GM18868 (cell line): ENCODE measurements at regions not wholly inside any gene's neighbourhood (a gene's known extent, or its start where the extent isn't known, plus 50 kb on each side); places are given as distances from the start of the nearest gene placed in this dataset.

Source experiments
- ATAC-seq: cut with Tn5 transposase; IDR thresholded peaks from one replicate; pipeline ENCODE4 v1.9.1; 2021; ENCODE audit warnings: mild to moderate bottlenecking, moderate library complexity; ENCODE audit not compliant: unreplicated experiment

DNA sequence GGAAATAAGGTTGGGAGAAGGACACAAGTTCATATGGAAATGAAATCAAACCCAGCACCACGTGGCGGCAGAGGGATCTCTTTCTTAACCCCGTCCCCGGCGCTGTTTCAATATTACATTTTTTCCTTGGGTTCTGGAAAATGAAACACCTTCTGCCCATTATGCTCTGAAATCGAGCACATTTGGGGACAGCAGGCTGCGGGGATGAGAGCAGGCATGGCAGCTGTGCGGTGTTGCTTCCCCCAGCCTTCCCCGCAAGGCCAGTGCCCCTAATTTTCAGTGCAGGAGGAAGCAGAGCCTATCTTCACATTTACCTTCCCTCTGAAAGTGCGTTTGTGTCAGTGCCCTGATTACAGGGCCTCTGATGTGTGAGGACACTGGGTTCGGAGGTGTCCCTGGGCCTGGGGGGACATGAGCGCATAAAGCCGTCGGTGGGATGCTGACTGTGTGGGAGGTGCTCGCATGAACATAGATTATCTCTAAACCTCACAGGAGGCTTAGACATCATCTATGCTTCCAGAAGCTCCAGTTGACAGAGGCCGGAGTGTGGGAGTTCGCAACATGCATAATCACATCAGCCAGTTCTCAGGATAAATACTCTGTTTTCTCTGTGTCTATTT, 921.3 kb downstream of the BRD1 start:
- ATAC-seq: no peak

DNA sequence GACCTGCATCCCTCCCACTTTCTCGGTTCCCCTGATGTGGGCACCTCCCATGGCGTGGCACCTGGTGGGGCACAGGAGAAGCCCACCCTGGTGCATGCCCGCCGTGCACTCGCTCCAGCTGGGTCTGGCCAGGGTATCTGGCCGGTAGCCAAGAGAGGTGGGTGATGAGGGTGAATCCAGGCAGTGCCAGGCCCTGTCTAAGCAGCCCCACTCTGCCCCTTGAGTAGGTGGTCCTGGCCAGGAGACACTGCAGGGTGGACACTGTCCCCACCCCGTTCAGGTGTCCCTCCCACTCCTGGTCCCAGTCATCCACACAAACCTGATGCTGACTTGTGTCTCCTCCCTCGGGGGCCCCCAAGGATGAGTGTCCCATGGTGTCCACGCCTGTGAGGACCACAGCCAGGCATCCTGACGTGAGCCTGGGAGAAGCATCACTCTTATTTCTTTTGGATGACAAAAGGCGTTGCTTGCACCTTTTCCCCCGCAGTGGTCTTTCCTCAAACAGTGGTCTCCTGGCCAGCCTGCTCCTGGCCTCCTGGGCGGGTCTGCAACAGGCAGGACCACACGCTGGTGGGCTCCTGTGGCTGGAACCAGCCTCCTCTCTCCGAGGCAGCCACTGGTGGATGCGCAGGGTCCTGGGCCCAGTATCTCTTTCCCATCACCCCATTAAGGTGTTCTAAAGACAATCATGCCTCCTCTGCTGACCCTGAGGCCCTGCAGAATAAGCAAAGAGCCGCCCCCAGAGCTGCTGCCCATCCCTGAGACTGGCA, 922.3 kb downstream of the BRD1 start:
- no peak for ATAC-seq

- ATAC-seq: no peak
Measured at GRCh38 chr22:48902983-48903650, 924.6 kb downstream of the BRD1 start.

- ATAC-seq: no peak
Measured at GRCh38 chr22:48902001-48902869, 925.4 kb downstream of the BRD1 start.

GRCh38 chr22:48901324-48901723, 926.3 kb downstream of the BRD1 start:
- no peak for ATAC-seq

- ATAC-seq: no peak
Measured at GRCh38 chr22:48900626-48901025, 927.0 kb downstream of the BRD1 start.

GRCh38 chr22:48900327-48900597, 927.4 kb downstream of the BRD1 start:
- ATAC-seq: no peak

DNA sequence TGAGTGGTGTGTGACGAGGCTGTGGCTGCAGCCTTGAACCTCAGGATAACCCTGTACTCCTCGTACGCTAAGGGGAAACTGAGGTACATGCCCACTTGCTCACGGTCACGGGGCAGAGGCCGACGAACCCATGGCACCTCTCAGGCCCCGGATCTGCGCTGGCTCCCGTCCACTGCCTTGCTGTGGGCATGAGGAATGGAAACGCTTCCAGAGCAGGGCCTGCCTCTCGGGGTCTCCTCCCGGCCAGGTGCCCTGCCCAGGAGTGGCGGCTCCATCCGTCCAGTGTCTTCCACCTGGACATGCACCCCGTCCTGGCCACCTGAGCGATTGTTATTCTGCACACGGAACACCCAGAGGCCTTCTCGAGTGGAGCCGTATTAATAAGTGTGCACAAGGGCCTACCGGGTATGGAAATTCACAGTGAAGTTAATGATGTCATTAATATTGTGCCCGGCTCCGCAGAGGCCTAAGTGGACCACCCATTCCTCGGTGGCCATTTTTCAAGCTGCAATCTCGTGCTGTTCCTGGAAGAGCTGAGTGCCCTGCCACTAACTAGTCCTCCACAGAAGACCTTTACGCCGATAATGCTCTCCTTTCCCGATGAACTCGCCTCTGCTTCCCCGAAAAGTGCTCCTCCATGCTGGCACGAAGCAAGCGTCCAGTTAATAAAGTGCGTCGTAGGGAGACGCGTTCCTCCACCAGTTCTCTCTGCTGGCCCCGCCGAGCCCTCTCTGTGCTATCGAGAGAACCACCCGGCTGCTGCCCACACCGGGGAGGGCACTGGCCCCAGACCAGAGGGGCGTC, 927.9 kb downstream of the BRD1 start:
- no peak for ATAC-seq

- ATAC-seq: no peak
Measured at GRCh38 chr22:48898524-48899250, 929.0 kb downstream of the BRD1 start.

DNA sequence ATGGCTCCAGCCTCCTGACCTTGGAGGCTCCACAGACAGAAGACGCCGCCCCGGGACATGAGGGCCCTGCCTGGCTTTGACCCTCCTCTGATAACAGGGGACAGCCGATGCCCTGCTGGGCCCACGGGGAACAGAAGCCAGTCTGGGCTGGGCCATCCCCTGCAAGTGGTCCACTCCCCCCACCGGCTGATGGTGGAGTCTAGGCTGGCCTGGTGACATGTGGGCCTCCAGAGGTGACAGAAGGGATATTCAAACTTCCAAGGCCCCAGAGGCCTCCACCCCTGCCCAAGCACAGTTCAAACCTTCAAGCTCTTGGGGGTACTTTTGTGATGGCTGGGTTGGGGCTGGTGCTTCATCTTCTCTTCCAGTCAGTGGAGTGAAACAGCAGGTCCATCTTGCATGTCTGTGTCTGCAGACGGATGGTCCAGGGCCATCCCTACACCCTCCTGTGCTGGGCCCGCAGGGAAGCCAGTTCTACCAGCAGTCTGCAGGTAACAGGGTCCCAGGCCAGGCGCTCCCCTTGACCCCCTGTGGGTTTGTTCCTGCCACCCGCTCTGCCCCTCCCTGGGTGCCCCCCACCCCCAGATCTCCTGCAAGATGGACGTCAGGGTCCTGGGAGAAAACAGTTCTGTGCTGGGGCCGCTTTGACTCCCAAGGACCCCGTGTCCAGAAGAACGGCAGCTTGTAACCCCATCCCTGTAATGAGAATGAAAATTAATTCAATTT, 929.9 kb downstream of the BRD1 start:
- no peak for ATAC-seq

DNA sequence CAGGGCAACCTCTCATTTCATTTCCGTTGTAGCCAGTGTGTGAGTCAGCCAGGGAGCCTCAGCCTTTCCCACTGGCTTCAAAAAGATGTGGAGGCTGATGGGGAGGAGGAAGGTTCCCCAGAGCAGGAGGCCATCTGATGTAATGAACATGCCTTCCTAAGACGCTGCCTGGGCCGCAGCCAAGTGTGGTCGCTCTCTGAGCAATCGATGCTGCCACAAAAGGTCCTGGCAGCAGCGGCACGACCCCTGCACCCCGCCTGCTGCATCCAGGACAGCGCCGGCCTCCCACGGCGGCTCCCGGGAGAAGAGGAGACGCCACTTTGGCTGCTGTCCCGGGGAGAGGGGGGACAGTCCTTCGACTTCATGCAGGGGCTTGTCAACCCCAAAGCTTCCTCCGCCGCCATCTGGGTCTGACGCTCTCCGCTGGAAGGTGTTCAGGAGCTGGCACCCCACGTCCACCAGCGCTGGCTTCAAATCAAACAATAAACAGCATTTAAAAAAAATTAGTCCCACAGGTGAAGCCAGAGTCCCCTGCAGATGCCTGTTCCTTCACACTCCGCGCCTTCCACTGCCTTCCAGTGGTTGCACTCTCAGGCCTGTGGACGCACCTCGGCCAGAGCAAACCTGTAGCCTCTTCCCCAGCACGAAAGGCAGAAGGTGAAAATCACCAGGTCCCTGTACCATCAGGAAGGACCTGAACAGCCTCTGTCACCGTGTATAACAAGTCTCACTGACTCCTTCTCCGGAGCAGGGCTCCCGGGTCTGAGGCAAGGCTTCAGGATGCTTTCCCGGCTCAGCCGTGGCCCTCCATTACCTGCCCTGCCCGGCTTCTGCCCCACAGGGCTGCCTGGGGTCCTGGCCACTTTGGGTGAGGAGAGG, 930.7 kb downstream of the BRD1 start:
- no peak for ATAC-seq

DNA sequence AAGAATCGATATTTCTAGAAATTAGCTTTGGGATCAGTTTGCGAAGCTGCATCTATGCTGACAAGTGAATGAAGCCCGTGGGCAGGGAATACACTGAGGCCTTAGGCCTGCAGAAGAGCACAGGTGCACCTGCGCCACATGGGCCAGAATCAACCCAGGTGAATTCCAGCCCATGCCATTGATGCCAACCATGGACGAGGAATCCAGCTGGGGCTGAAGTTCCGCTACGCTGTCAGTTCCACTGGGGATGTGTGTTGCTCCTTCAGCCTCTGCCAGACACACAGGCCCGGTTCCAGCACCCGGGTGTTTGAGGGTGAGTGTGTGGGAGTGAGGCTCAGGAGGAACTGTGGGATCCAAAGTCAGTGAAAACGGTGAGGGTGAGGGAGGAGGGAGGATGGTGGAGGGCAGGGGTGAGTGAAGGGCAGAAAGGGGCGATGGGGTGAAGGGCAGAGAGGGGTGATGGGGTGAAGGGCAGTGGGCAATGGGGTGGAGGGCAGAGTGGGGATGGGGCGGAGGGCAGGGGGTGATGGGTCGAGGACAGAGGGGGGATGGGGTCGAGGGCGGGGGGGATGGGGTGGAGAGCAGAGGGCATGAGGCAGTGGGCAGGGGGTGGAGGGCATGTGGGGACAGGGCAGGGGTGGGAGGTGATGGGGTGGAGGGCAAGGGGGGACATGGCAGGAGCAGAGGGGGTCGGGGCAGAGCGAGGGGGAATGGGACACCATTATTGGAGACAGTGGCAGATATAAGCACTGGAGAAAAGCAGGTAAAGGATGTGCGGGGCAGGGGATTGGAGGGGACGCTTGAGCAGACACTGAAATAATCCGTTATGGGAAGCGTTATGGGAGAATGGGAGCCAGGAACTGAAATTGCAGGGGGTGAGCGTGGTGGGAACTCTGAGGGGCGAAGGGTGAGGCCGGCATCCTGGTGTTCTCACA, 931.6 kb downstream of the BRD1 start:
- no peak for ATAC-seq

DNA sequence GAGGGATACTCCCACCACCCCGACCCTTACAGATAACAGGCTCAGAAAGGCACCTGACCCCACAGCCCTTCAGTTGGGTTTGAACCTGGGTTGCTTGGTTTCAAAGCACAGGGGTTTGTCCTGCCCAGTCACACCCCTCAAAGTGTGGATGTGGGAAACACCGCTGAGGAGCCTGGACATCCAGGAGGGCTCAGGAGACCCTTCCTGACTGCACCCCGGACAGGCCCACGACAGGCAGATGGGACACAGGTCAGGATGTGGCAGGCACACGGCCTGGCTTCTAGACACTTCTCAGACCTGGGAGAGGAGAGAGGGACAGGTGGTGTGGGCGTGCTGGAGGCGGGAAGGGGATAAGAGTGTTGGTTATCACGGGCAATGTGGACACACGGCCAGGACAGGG, 932.3 kb downstream of the BRD1 start:
- no peak for ATAC-seq

- ATAC-seq: no peak
Measured at GRCh38 chr22:48894804-48895250, 932.8 kb downstream of the BRD1 start.

- no peak for ATAC-seq
Measured at GRCh38 chr22:48894064-48894671, 933.5 kb downstream of the BRD1 start.

- no peak for ATAC-seq
Measured at GRCh38 chr22:48893288-48894063, 934.2 kb downstream of the BRD1 start.
